ENCODE measurements at regions not wholly inside any gene's neighbourhood (a gene's known extent, or its start where the extent isn't known, plus 50 kb on each side); places are given as distances from the start of the nearest gene placed in this dataset.

- no peaks in the 10 kb centered on the region for H3K36me3 ChIP-seq (ENCODE audit: insufficient read depth in 1 of 2, low read depth in 1 of 2)
- DNase-seq (no peak), ATAC-seq (no peak)
- no peaks in the 10 kb centered on the region for H3K27me3 ChIP-seq (ENCODE audit: insufficient read depth in 3 of 3, low read length in 2 of 3)
- no peak overlapping the region for H3K4me3 ChIP-seq
- no peak overlapping the region for H3K27ac ChIP-seq
- 53 to 70% (median 59%) methylated on average over 1 of the region's 1 CpG for WGBS, 3 donors
- TF ChIP-seq, protein P1, sequence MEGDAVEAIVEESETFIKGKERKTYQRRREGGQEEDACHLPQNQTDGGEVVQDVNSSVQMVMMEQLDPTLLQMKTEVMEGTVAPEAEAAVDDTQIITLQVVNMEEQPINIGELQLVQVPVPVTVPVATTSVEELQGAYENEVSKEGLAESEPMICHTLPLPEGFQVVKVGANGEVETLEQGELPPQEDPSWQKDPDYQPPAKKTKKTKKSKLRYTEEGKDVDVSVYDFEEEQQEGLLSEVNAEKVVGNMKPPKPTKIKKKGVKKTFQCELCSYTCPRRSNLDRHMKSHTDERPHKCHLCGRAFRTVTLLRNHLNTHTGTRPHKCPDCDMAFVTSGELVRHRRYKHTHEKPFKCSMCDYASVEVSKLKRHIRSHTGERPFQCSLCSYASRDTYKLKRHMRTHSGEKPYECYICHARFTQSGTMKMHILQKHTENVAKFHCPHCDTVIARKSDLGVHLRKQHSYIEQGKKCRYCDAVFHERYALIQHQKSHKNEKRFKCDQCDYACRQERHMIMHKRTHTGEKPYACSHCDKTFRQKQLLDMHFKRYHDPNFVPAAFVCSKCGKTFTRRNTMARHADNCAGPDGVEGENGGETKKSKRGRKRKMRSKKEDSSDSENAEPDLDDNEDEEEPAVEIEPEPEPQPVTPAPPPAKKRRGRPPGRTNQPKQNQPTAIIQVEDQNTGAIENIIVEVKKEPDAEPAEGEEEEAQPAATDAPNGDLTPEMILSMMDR (IDR thresholded peaks at IDR 0.05), result no peak
- intact Hi-C loops (cut with DNase I), result no loop called here
- H3K4me1 ChIP-seq, result no peaks in the 10 kb centered on the region
- H3K9me3 ChIP-seq, result no peaks in the 10 kb centered on the region
These were observed 278.1 kb upstream of the PLSCR5 start for GRCh38 chr3:146883288-146883687.

DNA sequence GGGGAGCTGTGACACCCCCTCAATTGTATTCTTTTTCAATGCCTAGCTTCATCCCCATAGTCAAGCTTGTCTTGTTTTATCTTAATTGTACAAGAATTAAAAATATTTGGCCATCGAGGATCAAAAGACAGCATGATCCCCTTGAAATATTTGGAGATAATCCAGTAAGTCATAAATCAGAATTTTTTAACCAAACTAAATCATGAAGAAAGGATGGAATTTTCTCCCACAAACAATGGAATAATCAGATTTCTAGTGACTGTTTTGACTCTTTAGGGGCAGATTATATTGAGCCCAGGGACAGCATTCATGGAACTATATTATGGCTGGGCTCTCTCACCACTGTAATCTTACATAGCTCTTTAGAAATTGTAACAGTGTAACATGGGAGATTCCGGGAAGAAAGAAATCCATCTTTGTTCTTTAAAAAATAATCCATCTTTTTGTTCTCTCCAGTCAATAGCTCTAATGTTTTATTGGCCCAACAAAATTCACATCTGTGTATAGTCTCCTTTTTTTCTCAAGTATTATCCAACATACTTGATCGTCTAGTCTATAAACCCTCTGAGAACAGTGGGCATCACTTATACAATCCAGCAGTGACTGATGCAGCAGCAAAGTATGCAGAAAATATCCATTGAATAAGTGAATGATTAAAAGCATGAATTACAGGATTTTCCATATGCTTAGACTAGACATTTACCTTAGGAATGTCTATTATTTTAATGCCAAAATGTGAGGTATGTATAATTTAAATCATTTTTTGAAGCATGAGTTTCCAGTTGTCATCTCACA is 277.0 kb upstream of the PLSCR5 start:
- no peak for ATAC-seq

DNA sequence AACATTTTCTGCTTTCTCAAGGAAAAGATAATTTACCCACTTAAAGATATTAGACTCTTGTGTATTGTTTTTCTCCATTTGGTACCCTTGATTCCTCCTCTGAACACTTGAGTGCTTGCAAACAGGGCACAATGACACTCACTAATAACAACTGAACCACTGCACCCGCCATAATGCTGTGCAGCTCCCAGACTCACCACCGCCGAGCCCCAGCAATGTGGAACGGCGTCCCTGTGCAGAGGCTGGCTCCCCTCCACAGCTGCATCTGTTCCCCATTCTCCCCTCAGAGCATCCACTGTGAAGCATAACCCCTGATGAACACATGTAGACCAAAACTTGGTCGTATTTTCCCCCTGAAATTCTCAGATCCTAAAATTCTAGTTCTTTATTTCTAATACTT is 276.2 kb upstream of the PLSCR5 start:
- Histone ChIP-seq H3K9me3 (no peaks in the 10 kb centered on the region), H3K4me3 (no peak overlapping the region), H3K36me3 (ENCODE audit: insufficient read depth in 1 of 2, low read depth in 1 of 2) (no peaks in the 10 kb centered on the region), H3K27me3 (ENCODE audit: insufficient read depth in 3 of 3, low read length in 2 of 3) (no peaks in the 10 kb centered on the region), H3K4me1 (no peaks in the 10 kb centered on the region), H3K27ac (no peak overlapping the region)
- TF ChIP-seq, protein P1 (IDR thresholded peaks at IDR 0.05), result no peak
- no peak for ATAC-seq
- WGBS, 3 donors, result 60 to 66% (median 61%) methylated on average over 6 of the region's 6 CpGs
- intact Hi-C loops (cut with DNase I), result no loop called here
- no peak for DNase-seq

More for the DNA sequence above, 277.0 kb upstream of the PLSCR5 start:
- Histone ChIP-seq H3K4me1 (no peaks in the 10 kb centered on the region), H3K9me3 (no peaks in the 10 kb centered on the region), H3K27ac (no peak overlapping the region), H3K4me3 (no peak overlapping the region), H3K36me3 (ENCODE audit: insufficient read depth in 1 of 2, low read depth in 1 of 2) (no peaks in the 10 kb centered on the region), H3K27me3 (ENCODE audit: insufficient read depth in 3 of 3, low read length in 2 of 3) (no peaks in the 10 kb centered on the region)
- 31 to 35% (median 33%) methylated on average over 3 of the region's 3 CpGs for WGBS, 3 donors
- intact Hi-C loops (cut with DNase I), result no loop called here
- TF ChIP-seq, protein P1 (IDR thresholded peaks at IDR 0.05), result no peak
- no peak for DNase-seq

DNA sequence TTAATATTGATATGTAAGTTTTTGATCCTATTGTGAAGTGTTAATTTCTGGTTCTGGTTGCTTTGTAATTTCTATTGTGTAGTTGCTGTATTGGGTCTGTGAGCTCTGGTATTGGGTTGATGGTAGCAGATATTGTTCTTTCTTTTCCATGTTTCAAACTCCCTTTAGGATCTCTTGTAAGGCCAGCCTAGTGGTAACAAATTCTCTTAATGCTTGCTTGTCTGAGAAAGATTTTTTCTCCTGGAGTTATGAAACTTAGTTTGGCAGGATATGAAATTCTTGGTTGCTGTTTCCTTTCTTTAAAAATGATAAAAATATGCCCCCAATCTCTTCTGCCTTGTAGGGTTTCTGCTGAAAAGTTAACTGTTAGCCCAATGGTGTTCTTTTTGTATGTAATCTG is 268.6 kb upstream of the PLSCR5 start:
- Histone ChIP-seq H3K4me3 (no peak overlapping the region), H3K27ac (no peak overlapping the region), H3K4me1 (no peaks in the 10 kb centered on the region), H3K9me3 (no peaks in the 10 kb centered on the region), H3K27me3 (ENCODE audit: insufficient read depth in 3 of 3, low read length in 2 of 3) (no peaks in the 10 kb centered on the region), H3K36me3 (ENCODE audit: insufficient read depth in 1 of 2, low read depth in 1 of 2) (no peaks in the 10 kb centered on the region)
- TF ChIP-seq, protein P1 (IDR thresholded peaks at IDR 0.05), result no peak
- ATAC-seq (no peak), DNase-seq (no peak)
- intact Hi-C loops (cut with DNase I), result no loop called here

All from psoas muscle (tissue), 7 donors.